Mucosa of descending colon (tissue), 3 donors: ENCODE measurements at regions not wholly inside any gene's neighbourhood (a gene's known extent, or its start where the extent isn't known, plus 50 kb on each side); places are given as distances from the start of the nearest gene placed in this dataset.

Source experiments
- ATAC-seq: fragments of 200-7000 bp; cut with Tn5 transposase; one replicate; pipeline ENCODE4 v1.9.1; 2020; ENCODE audit warnings: mild to moderate bottlenecking, moderate library complexity
- DNase-seq, 3 donors: peaks; one replicate each; pipeline ENCODE4 v3.0.0-alpha.2; 2020
- H3K36me3 ChIP-seq: fragments of 200-600 bp; one replicate; pipeline ENCODE4 v1.8.0; 2021; ENCODE audit warnings: low read depth, mild to moderate bottlenecking
- H3K4me1 ChIP-seq: fragments of 200-600 bp; one replicate; pipeline ENCODE4 v1.8.0; 2021; ENCODE audit warnings: low read depth, mild to moderate bottlenecking
- H3K4me3 ChIP-seq: fragments of 200-600 bp; one replicate; pipeline ENCODE4 v1.8.0; 2021; ENCODE audit warnings: mild to moderate bottlenecking
- H3K9me3 ChIP-seq: fragments of 200-600 bp; one replicate; pipeline ENCODE4 v1.8.0; 2021; ENCODE audit warnings: mild to moderate bottlenecking
- intact Hi-C, 2 donors: fragments of 100-400 bp; cut with DNase I in 1 of 2; cut with micrococcal nuclease in 1 of 2; formaldehyde crosslinking; loops; one replicate each; pipeline versions ENCODE4 v1.11.0 to v1.11.1; 2022; cut with DNase I, micrococcal nuclease
- TF ChIP-seq, protein P1 (sequence below): fragments of 200-600 bp; IDR thresholded peaks from one replicate; pipeline ENCODE4 v1.8.0; 2022; ENCODE audit warnings: antibody characterized with exemption, mild to moderate bottlenecking
- donor health status: DM: no; HTN: no; CAD: no; lungs with moderate emphysema.
- donor health status: DM: no; HTN: no; CAD: no.
- donor health status: DM: no; HTN: yes; CAD: no.

DNA sequence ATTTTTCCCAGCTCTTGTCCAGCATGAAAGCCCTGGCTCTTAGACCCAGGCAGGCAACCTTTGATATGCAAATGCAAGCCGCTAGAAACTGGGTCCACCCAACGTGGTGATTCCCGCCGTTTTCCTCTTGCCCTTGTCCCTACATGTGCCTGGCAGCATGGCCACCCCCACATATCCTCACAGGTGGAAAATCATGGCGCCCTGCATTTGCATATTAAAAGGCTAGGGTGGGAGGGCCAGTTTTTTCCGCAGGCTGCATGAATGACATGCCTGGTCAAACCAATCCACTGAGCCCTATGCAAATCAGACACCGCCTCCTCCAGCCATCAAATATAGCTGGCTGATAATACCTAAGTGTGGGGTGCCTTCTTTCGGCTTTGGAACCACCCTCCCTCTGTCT is 1091.8 kb upstream of the NXPH2 start:
- Histone ChIP-seq H3K9me3 (no peaks in the 10 kb centered on the region), H3K4me3 (no peak overlapping the region), H3K4me1 (no peaks in the 10 kb centered on the region), H3K36me3 (no peaks in the 10 kb centered on the region)
- intact Hi-C loops = no loop called here
- no peak for DNase-seq
- no peak for ATAC-seq
- TF ChIP-seq, protein P1, sequence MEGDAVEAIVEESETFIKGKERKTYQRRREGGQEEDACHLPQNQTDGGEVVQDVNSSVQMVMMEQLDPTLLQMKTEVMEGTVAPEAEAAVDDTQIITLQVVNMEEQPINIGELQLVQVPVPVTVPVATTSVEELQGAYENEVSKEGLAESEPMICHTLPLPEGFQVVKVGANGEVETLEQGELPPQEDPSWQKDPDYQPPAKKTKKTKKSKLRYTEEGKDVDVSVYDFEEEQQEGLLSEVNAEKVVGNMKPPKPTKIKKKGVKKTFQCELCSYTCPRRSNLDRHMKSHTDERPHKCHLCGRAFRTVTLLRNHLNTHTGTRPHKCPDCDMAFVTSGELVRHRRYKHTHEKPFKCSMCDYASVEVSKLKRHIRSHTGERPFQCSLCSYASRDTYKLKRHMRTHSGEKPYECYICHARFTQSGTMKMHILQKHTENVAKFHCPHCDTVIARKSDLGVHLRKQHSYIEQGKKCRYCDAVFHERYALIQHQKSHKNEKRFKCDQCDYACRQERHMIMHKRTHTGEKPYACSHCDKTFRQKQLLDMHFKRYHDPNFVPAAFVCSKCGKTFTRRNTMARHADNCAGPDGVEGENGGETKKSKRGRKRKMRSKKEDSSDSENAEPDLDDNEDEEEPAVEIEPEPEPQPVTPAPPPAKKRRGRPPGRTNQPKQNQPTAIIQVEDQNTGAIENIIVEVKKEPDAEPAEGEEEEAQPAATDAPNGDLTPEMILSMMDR = no peak

DNA sequence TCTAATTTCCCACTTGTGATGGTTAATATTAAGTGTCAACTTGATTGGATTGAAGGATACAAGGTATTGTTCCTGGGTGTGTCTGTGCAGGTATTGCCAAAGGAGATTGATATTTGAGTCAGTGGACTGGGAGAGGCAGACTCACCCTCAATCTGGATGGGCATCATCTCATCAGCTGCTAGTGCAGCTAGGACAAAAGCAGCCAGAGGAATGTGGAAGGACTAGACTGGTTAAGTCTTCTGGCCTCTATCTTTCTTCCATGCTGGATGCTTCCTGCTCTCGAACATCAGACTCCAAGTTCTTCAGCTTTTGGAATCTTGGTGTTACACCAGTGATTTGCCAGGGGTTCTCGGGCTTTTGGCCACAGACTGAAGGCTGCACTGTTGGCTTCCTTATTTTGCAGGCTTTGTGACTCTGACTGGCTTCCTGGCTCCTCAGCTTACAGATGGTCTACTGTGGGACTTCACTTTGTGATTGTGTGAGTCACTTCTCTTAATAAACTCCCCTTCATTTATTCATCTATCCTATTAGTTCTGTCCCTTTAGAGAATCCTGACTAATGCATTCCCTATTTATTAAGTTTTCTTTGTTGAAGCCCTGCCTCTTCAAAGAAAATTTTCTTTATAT is 1087.5 kb upstream of the NXPH2 start:
- peaks cover 2% of the 10 kb centered on the region for H3K9me3 ChIP-seq
- H3K4me3 ChIP-seq = no peak overlapping the region
- DNase-seq (no peak), ATAC-seq (no peak)
- H3K4me1 ChIP-seq = no peaks in the 10 kb centered on the region
- H3K36me3 ChIP-seq = no peaks in the 10 kb centered on the region
- TF ChIP-seq, protein P1 = no peak
- intact Hi-C loops = no loop called here

DNA sequence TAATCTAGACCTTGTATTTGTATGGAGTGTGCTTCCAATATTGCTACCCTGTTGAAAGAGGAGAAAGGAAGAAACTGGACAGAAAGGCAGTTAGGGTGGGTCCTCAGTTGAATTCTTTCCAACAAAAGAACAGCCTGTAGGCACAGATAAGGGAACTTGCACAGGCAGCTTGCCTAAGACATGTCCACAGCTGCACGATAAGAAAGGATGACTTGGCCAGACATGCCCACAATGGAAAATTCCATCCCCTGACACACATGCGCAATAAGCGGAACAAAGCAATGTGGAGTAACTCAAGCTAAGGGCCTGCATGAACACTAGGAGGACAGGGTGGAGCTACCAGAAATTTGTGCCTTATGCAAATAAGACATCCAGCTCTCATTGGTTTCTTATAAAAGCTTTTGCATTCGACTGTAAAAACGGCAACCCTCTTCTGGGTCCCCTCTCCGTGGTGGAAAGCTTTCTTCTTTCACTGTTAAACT is 1084.7 kb upstream of the NXPH2 start:
- TF ChIP-seq, protein P1 = no peak
- intact Hi-C loops = no loop called here
- no peak for DNase-seq
- Histone ChIP-seq H3K4me1 (no peaks in the 10 kb centered on the region), H3K4me3 (no peak overlapping the region), H3K36me3 (no peaks in the 10 kb centered on the region), H3K9me3 (peaks cover 2% of the 10 kb centered on the region)
- no peak for ATAC-seq

DNA sequence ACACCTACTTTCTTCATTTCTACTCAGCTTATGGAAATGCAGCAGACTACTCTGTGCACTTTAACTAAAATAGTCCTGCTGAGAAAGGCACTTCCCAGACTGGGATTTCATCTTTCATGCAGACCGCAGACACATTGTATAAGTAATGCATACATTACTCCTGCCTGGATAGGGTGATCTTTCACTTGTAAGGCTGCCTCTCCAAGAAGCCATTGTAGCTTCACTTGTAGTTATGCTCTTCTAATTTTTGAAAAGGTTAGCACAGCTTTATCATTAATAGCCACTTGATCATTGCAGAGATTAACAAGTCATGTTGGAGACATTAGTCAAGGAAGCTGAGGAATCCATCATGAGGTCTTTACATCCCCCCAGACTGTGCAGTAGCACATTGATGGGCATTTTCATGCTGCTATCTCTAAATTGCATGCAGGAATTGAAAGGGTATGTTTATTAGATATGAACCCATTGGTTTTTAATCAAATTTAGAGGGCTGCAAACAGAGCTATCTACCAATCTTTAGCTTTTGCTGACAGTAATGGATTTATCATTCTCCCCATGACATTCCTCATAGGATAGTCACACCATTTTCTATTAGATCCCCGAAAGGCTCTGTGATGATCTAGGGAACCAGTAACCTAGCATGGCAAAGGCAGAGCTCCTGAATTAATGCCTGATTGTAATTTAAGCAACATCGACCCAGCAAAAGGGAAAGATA is 1074.7 kb upstream of the NXPH2 start:
- ATAC-seq = no peak
- Histone ChIP-seq H3K9me3 (no peaks in the 10 kb centered on the region), H3K4me3 (no peak overlapping the region), H3K4me1 (no peaks in the 10 kb centered on the region), H3K36me3 (no peaks in the 10 kb centered on the region)
- TF ChIP-seq, protein P1 = no peak
- DNase-seq = no peak
- intact Hi-C loops = no loop called here

DNA sequence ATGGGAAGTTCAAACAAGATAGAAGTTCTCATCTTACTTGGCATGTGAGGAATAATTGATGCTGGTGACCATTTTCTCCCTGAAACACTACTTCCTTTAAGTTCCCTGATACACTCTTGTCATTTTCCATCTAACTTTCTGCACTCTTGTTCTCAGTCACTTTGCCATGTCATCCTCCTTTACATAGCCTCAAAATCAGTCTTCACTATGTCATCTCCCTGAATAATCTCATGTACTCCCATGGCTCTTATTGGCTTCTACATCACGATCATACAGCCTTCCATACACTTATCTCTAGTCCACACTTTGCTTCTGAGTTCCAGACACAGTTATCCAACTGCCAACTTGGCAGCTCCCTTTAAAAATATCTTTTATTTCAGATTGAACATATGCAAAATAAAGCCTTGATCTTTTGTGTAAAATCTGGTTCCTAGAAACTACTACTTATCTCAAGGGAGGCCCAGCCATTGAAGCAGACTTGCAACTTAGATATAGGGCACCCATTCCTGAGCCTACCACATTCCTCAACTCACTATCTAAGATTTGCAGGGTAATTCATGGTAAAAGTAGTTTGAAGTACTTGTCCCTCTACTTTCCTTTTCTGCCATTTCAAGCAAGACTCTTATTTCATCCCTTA is 1070.2 kb upstream of the NXPH2 start:
- DNase-seq (no peak), ATAC-seq (no peak)
- TF ChIP-seq, protein P1 = no peak
- Histone ChIP-seq H3K9me3 (no peaks in the 10 kb centered on the region), H3K4me1 (no peaks in the 10 kb centered on the region), H3K36me3 (no peaks in the 10 kb centered on the region), H3K4me3 (no peak overlapping the region)
- intact Hi-C loops = no loop called here
